A673 (cell line): ENCODE measurements at regions not wholly inside any gene's neighbourhood (a gene's known extent, or its start where the extent isn't known, plus 50 kb on each side); places are given as distances from the start of the nearest gene placed in this dataset.

ENCODE experiments used
- CTCF ChIP-seq: fragments of 300-800, 200-600 bp; sonication (generic); conservative IDR thresholded peaks from 2 replicates; pipeline ENCODE4 v1.5.1; 2017; ENCODE audit warnings: low read depth, mild to moderate bottlenecking, antibody characterized with exemption, low read length, moderate library complexity, mixed read lengths
- EZH2 ChIP-seq: fragments of 200-600 bp; sonication (generic); IDR thresholded peaks from 2 replicates; pipeline ENCODE4 v1.6.1; 2017; ENCODE audit warnings: borderline replicate concordance, low read depth, mild to moderate bottlenecking, mixed read lengths, antibody characterized with exemption, low read length; ENCODE audit not compliant: poor library complexity, severe bottlenecking

- no peak for TF ChIP-seq CTCF
- TF ChIP-seq EZH2, result no peak
Observed at GRCh38 chr11:38935941-38936340, 2337.9 kb upstream of the RAG2 start.
